ENCODE measurements at regions not wholly inside any gene's neighbourhood (a gene's known extent, or its start where the extent isn't known, plus 50 kb on each side); places are given as distances from the start of the nearest gene placed in this dataset.

DNA sequence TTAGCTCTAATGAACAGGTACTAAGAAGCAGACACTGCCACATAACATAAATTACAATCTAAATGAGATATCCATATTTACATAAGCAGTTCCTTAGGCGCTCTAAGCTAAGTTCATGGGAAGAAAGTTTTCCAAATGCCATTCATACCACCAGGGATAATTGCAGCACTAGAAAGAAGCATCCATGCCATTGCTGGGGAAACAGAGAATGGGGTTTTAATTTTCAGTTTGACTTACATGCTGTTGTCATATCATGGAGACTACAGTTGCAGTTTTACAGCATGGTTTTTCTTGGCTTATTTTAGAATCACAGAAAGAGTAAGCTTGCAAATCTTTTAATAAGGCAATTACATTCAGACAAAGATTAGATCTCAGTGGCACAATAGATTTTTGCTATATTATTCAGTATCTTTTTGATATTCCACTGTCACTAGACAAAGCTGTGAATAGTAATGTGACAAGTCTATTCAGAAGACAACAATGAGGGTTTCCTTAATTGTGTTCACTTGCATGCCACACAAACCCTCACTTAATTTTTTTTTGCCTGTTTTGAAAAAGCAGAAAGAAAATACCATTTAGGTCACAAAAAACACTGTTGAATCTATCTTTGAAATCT, 108.4 kb upstream of the ELAVL2 start:
- TF ChIP-seq POLR2A (IDR thresholded peaks at IDR 0.05), result no peak
- TF ChIP-seq, protein P1, sequence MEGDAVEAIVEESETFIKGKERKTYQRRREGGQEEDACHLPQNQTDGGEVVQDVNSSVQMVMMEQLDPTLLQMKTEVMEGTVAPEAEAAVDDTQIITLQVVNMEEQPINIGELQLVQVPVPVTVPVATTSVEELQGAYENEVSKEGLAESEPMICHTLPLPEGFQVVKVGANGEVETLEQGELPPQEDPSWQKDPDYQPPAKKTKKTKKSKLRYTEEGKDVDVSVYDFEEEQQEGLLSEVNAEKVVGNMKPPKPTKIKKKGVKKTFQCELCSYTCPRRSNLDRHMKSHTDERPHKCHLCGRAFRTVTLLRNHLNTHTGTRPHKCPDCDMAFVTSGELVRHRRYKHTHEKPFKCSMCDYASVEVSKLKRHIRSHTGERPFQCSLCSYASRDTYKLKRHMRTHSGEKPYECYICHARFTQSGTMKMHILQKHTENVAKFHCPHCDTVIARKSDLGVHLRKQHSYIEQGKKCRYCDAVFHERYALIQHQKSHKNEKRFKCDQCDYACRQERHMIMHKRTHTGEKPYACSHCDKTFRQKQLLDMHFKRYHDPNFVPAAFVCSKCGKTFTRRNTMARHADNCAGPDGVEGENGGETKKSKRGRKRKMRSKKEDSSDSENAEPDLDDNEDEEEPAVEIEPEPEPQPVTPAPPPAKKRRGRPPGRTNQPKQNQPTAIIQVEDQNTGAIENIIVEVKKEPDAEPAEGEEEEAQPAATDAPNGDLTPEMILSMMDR (IDR thresholded peaks at IDR 0.05), result no peak
- no peaks in the 10 kb centered on the region for H3K9me3 ChIP-seq
- intact Hi-C loops (cut with DNase I), result no loop called here
- H3K4me3 ChIP-seq (replicated peaks in 1 of 3), result no peak overlapping the region
- no peak overlapping the region for H3K27ac ChIP-seq
- 59 to 63% methylated on average over 1 of the region's 1 CpG for WGBS, 2 donors
- H3K36me3 ChIP-seq, result no peaks in the 10 kb centered on the region
- no peaks in the 10 kb centered on the region for H3K4me1 ChIP-seq
- H3K27me3 ChIP-seq, result no peaks in the 10 kb centered on the region
- DNase-seq, result no peak

DNA sequence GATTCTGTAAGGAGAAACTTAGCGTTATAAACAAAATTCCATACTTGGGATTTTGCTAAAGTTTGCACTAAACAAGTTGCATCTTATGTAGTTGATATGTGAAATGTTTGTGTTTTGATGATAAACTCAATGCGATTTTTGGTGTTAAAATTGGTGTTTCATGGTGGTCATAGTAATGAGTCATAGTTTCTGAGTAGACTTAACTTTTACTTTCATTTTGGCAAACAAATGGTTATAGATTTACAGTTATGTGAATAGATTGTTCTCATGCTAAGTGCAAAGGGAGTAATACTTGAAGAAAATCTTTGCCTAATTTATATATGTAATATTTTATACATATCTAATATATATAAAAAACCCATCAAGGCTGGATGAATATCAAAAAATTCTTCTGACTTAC, 107.3 kb upstream of the ELAVL2 start:
- no peaks in the 10 kb centered on the region for H3K4me1 ChIP-seq
- no peak for TF ChIP-seq POLR2A (IDR thresholded peaks at IDR 0.05)
- TF ChIP-seq, protein P1 (IDR thresholded peaks at IDR 0.05), result no peak
- intact Hi-C loops (cut with DNase I), result no loop called here

DNA sequence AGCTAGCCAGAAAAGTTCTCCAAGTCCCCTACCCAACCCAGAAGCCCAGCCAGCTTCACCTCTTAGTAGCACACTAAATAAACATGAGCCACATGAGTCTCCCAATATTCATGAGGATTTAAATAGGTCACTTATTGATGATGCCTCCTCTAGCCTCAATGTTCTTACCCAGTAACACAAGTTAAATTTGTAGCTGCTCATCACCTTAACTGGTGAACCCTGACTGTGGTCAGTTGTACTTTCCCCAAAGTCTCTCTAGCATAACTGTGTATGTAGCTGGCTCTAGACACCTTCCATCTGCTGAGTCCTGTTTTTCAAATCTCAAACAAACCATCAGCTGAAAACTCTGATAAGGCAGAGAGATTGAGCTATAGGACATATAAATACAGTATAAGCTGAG, 100.3 kb upstream of the ELAVL2 start:
- no peaks in the 10 kb centered on the region for H3K27me3 ChIP-seq
- DNase-seq, result no peak
- intact Hi-C loops (cut with DNase I), result no loop called here
- no peak overlapping the region for H3K4me3 ChIP-seq (replicated peaks in 1 of 3)
- H3K27ac ChIP-seq, result no peak overlapping the region
- H3K36me3 ChIP-seq, result no peaks in the 10 kb centered on the region
- no peak for TF ChIP-seq POLR2A (IDR thresholded peaks at IDR 0.05)
- TF ChIP-seq, protein P1 (IDR thresholded peaks at IDR 0.05), result no peak
- H3K4me1 ChIP-seq, result no peaks in the 10 kb centered on the region
- no peaks in the 10 kb centered on the region for H3K9me3 ChIP-seq

More for the DNA sequence above, 107.3 kb upstream of the ELAVL2 start:
- Histone ChIP-seq H3K9me3 (no peaks in the 10 kb centered on the region), H3K27ac (no peak overlapping the region), H3K4me3 (replicated peaks in 1 of 3) (no peak overlapping the region), H3K36me3 (no peaks in the 10 kb centered on the region), H3K27me3 (no peaks in the 10 kb centered on the region)
- DNase-seq, result no peak
- 89 to 90% methylated on average over 2 of the region's 2 CpGs for WGBS, 2 donors

DNA sequence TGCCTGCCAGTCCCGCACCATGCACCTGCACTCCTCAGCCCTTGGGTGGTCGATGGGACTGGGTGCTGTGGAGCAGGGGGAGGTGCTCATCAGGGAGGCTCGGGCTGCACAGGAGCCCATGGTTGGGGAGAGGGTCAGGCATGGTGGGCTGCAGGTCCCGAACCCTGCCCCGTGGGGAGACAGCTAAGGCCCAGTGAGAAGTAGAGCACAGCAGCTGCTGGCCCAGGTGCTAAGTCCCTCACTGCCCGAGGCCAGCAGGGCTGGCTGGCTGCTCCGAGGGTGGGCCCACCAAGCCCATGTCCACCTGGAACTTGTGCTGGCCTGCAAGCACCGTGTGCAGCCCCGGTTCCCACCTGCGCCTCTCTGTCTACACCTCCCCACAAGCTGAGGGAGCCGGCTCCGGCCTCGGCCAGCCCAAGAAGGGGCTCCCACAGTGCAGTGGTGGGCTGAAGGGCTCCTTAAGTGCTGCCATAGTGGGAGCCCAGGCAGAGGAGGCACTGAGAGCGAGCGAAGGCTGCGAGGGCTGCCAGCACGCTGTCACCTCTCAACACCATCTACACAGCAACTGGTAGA, 88.5 kb upstream of the ELAVL2 start:
- H3K36me3 ChIP-seq, result no peaks in the 10 kb centered on the region
- WGBS, 2 donors, result 92 to 96% methylated on average over 13 to 16 of the region's 17 CpGs
- H3K4me3 ChIP-seq (replicated peaks in 1 of 3), result no peak overlapping the region
- no peak overlapping the region for H3K27ac ChIP-seq
- no peaks in the 10 kb centered on the region for H3K27me3 ChIP-seq
- no peaks in the 10 kb centered on the region for H3K4me1 ChIP-seq
- intact Hi-C loops (cut with DNase I), result no loop called here
- no peak for DNase-seq
- H3K9me3 ChIP-seq, result no peaks in the 10 kb centered on the region
- TF ChIP-seq POLR2A (IDR thresholded peaks at IDR 0.05), result no peak
- TF ChIP-seq, protein P1 (IDR thresholded peaks at IDR 0.05), result no peak

DNA sequence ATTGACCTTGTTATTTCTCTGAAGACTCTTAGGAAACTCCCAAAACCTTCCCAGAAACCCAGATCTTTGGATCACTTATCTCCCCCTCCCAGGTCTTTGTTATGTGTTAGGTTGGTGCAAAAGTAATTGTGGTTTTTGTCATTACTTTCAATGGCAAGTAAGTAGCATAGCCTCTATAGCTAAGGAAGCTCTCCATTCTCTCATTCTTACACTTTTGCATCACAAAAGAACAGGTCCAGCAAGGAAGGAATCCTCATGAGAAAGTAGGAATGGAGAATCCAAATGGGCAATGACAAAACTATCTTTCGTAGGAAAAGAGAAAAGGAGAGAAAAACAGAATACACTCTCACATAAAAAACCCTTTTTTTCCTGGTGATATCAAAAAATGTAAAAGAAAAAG, 81.3 kb upstream of the ELAVL2 start:
- 80 to 87% methylated on average over 1 of the region's 1 CpG for WGBS, 2 donors
- Histone ChIP-seq H3K9me3 (no peaks in the 10 kb centered on the region), H3K36me3 (no peaks in the 10 kb centered on the region), H3K27ac (no peak overlapping the region), H3K27me3 (no peaks in the 10 kb centered on the region), H3K4me3 (replicated peaks in 1 of 3) (no peak overlapping the region), H3K4me1 (no peaks in the 10 kb centered on the region)
- intact Hi-C loops (cut with DNase I), result no loop called here
- no peak for DNase-seq
- TF ChIP-seq, protein P1 (IDR thresholded peaks at IDR 0.05), result no peak
- TF ChIP-seq POLR2A (IDR thresholded peaks at IDR 0.05), result no peak
